HG03139 (cell line): ENCODE measurements at regions not wholly inside any gene's neighbourhood (a gene's known extent, or its start where the extent isn't known, plus 50 kb on each side); places are given as distances from the start of the nearest gene placed in this dataset.

ENCODE experiments used
- ATAC-seq: cut with Tn5 transposase; IDR thresholded peaks from one replicate; pipeline ENCODE4 v1.9.1; 2021; ENCODE audit not compliant: unreplicated experiment

- ATAC-seq: no peak
Measured at GRCh38 chr2:180662941-180663471, 317.4 kb upstream of the UBE2E3 start.

GRCh38 chr2:180662521-180662920, 317.9 kb upstream of the UBE2E3 start:
- ATAC-seq: no peak

- ATAC-seq: no peak
Measured at GRCh38 chr2:180661686-180662030, 318.7 kb upstream of the UBE2E3 start.

- ATAC-seq: no peak
Measured at GRCh38 chr2:180660881-180661685, 319.3 kb upstream of the UBE2E3 start.

- ATAC-seq: no peak
Measured at GRCh38 chr2:180660207-180660606, 320.2 kb upstream of the UBE2E3 start.

- no peak for ATAC-seq
Measured at GRCh38 chr2:180657054-180657453, 323.4 kb upstream of the UBE2E3 start.

GRCh38 chr2:180656455-180656847, 324.0 kb upstream of the UBE2E3 start:
- ATAC-seq: no peak

GRCh38 chr2:180655842-180656454, 324.5 kb upstream of the UBE2E3 start:
- no peak for ATAC-seq

- no peak for ATAC-seq
Measured at GRCh38 chr2:180655393-180655792, 325.0 kb upstream of the UBE2E3 start.

GRCh38 chr2:180653481-180653880, 326.9 kb upstream of the UBE2E3 start:
- no peak for ATAC-seq

GRCh38 chr2:180652794-180653193, 327.6 kb upstream of the UBE2E3 start:
- no peak for ATAC-seq

- no peak for ATAC-seq
Measured at GRCh38 chr2:180651596-180651995, 328.8 kb upstream of the UBE2E3 start.

- ATAC-seq: no peak
Measured at GRCh38 chr2:180647621-180648020, 332.8 kb upstream of the UBE2E3 start.

GRCh38 chr2:180647221-180647620, 333.2 kb upstream of the UBE2E3 start:
- no peak for ATAC-seq

GRCh38 chr2:180646756-180647155, 333.6 kb upstream of the UBE2E3 start:
- no peak for ATAC-seq

GRCh38 chr2:180644709-180645108, 335.7 kb upstream of the UBE2E3 start:
- no peak for ATAC-seq

- ATAC-seq: no peak
Measured at GRCh38 chr2:180630756-180631155, 349.6 kb upstream of the UBE2E3 start.

GRCh38 chr2:180625006-180625844, 355.2 kb upstream of the UBE2E3 start:
- ATAC-seq: no peak

- ATAC-seq: no peak
Measured at GRCh38 chr2:180621941-180622918, 358.2 kb upstream of the UBE2E3 start.

GRCh38 chr2:180621366-180621765, 359.0 kb upstream of the UBE2E3 start:
- ATAC-seq: no peak
